HG03045 (cell line): ENCODE measurements at regions not wholly inside any gene's neighbourhood (a gene's known extent, or its start where the extent isn't known, plus 50 kb on each side); places are given as distances from the start of the nearest gene placed in this dataset.

Source experiments
- ATAC-seq: cut with Tn5 transposase; IDR thresholded peaks from one replicate; pipeline ENCODE4 v1.9.1; 2021; ENCODE audit warnings: mild to moderate bottlenecking, moderate library complexity; ENCODE audit not compliant: unreplicated experiment

DNA sequence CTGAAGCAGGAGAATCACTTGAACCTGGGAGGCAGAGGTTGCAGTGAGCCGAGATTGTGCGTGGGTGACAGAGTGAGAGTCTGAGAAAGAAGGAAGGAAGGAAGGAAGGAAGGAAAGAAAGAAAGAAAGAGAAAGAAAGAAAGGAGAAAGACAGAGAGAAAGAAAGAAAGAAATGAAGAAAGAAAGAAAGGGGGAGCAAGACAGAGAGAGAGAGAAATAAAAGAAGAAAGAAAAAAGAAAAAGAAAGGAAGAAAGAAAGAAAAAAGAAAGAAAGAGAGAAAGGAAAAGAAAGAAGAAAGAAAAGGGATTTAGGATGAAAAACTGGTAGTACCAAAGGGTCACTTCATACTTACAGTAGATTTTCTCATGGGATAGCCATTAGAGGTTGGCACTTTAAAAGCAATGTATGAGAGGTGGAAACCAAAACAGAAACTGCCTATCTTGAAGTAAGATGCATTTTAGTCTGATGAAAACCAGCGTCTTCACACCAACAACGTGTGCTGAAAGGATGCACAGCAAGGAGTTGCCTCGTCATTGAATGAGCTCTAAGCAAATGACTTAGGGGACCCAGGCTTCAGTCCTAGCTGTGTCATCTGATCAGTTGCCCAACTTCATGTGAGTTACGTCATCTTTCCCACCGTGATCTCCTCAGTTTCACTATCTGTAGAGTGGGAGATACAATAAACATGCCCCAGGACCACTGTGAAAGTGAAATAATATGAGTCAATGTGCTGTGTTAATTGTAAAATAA lies 133.9 kb upstream of the NEDD9 start:
- ATAC-seq, result peak; percentile 75

DNA sequence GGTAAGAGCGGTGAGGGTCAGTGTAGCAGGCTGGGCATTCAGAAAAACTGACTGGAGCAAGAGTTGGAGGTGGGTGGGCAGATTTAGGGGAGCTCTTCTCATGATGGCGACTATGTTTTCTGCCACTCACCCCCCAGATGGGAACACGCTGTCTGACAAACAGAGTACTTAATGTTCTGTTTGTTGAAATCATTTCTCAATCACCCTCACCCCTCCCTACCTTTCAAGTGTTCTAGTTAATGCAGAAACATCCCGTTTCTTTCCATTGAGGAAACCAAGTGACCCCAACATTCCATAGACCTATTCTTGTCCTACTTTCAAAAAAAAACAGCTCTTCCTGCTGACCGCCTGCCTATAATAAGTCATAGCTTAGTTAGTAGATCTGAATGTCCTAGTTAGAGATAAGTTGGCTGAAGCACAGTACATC lies 132.5 kb upstream of the NEDD9 start:
- ATAC-seq, result no peak

DNA sequence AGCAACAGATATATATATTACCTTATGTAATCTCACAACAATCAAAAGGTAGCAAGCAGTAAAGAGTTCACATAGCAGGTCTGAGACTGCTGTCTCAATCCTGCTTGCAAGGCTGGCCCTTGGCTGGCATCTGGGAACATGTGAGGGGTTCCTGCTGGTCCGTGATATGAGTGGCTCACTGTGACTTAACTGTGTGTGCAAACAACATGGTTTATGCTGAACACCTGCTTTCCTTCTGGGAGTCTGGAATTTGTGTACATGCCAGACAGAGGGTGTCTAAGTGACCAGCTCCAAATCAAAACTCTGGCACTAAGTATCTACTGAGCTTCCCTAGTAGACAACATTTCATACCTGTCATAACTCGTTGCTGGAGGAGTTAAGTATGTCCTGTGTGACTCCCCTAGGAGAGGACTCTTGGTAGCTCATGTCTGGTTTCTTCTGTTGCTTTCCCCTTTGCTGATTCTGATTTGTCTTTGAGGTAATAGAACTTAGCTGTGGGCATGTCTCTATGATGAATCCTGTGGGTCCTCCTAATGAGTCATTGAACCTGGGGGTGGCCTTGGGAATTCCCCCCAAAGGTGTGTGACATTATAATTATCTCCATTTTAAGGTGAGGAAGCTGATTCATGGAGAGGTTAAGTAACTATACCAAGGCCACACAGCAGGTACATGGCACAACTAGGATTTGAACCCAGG lies 131.6 kb upstream of the NEDD9 start:
- ATAC-seq, result peak; percentile 25

DNA sequence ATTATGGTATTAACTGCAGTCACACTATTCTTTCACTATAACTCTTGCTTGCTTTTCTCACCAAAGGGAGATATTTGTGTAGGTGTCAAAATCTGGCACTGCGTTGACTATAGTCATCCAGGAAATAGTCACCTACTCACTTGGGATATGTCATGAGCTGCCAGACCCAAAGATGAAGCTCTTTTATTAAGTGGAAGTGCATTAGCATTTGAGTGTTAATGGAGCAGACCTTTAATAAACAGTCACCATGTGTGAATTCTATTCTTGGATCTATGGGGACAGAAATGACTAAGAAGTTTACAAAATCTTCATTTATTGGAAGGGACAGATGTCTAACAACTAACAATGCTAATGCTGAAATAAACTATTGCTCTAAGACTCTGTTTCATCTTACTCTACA lies 130.1 kb upstream of the NEDD9 start:
- no peak for ATAC-seq

DNA sequence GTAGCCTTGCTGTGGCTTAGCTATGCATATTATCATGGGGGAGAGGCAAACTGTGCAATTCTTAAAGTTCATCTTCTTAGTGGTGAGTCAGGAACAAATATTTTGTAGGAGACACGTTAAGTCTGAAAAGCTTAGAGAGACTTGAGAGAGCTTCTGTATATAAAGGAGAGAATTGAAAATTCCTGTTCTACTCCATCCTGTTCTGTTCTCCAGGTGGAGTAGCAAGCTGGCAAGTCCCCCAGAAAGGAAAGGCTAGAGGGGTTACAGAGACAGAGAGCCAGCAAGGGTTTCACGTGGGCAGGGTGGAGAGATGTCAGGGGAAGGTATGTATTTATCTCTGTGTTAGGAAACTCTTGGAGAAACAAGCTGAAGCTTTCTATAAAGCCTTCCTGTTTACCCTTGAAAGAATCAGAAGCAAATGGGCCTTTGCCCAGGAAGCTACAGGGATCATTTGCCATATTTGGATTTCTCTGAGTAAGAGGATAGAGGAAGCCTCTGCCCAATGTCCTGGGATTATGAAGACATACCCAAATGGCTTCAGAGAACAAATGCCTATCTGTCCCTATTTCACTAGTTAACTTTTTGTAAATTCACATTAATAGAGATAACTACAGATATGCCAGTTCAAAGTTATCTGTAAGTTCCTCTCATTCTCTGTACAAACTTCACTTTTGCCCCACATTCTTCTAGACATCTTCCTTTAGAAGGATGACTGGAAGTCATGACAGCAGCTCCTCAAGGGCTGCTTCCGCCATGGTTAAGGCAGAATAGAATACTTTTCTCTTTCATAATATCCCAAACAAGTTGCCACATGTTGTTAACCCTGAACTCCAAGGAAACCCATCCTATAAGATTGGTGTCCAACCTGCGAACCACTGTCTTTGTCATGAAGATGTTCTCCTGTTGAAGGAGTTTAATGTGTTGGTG lies 126.7 kb upstream of the NEDD9 start:
- no peak for ATAC-seq

DNA sequence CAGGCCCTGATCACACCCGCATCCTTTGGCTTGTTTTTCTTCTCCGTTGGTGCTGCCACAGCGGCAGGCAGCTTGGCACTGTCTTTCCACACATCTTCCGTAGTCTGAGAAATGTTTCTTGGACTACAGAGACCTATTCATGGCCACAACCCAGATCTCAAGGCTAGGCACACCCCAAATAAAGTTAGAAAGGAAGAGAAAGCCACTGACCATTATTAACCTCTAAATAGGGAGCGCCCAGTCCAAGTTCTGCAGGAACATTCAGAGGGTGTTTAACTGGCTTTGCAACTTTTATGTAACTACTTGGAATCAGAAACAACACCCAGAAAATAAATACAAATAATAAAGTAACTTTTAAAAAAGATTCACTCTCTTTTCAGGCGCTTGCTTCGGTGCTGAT lies 124.8 kb upstream of the NEDD9 start:
- no peak for ATAC-seq

DNA sequence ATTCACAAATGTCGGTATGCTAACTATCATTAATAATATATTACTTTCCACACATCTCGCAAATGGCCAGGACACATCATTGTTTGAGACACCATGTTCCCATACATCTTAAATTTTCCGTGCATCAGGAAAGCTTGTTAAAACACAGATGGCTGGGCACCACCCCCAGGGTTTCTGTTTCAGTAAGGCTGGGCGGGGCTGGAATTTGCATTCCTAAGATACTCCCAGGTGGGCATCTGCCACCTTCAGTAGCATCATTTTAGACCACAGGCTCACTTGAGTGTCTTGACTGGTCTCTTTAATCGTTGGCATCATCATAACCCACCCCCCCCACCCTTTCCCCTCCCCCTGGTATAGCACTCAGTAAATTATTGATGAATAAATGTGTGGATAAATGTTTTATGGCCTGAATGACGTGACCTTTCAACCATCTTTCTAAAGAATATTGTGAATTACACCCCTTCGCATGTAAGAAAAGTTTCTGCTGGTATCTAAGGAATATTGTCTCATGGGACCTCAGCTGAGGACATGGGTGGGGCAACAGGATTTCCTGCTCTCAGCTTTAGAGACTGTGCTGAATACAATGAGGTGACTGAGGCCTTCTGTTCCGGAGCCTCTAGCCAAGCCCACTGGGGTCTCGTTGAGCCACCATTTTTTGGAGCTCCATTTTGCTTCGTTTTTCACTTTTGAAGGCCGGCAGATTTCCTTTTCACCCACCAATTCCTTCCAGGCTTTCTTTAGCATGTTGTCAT lies 124.1 kb upstream of the NEDD9 start:
- no peak for ATAC-seq

DNA sequence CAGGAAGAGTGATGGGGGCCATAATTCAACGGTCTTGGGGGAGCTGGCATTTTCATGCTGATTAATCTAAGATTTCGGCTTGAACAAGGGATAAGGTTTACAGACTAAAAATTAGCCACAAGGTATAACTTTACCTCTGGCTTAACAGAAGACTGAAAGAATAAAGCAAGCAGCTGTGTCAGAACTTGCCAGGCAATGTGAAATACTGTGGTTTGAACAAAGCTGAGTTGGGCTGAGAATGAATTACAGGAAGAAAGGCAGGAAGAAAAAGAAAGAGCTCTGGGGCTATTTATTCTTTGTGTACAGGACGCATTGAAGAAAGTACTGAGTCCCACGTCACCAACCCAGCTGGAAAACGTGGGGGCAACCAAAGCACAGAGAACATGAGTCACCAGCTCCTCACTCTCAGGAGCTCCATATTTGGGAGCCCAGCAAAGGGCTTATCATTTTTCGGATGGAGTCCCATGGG lies 121.5 kb upstream of the NEDD9 start:
- ATAC-seq, result no peak

DNA sequence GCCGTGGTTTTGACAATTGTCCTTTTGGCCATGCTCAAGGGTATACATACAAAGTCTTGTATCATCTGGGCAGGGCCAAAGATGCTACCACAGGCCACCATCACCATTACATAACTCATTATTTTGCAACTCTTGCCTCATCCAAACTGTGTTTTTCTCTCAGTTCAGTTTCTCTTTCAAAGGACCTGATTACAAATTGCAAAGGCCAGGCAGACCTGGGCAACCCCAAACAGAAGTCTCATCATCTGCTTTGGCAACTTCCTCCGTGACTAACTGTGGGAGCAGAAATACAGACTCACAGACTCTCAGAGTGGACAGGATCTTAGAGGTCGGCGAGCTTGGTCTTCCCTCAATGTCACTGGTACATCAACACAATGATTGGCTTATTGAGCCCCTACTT lies 117.8 kb upstream of the NEDD9 start:
- ATAC-seq, result no peak

DNA sequence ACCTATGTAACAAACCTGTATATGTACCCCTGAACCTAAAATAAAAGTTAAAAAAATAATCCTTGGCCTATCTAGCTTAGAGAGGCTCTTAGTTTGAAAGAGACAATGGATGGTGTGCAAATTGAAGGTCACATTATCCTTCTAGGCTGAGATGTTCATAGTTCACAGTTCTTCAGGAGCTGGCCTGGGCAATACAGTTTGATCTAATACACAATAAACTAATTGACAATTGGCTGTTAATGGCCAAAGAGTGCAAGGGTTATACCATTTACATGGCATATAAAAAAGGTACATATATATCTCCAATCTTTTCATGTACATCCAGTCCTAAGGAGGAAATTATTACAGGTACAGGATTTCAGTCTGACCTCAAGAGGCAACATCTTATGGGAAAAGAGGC lies 117.4 kb upstream of the NEDD9 start:
- ATAC-seq, result no peak

DNA sequence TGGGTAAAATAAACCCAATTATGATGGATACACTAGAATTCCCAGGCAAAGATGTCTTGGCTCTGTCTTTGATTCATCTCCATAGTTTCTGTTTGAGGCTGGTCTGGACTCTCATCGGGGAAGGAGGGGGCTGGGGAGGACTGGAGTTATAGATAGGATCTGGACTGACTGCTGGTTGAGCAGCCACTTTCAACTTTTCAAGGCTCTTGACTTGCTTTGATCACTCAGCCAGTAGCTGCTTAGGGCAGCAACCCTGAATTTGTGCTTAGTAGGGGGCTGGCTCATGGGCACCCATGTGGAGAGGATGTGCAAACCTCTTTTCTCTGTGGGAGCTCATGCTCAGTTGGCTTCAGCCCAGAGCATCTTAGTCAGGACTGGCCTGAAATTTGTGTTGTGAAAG lies 114.0 kb upstream of the NEDD9 start:
- no peak for ATAC-seq

DNA sequence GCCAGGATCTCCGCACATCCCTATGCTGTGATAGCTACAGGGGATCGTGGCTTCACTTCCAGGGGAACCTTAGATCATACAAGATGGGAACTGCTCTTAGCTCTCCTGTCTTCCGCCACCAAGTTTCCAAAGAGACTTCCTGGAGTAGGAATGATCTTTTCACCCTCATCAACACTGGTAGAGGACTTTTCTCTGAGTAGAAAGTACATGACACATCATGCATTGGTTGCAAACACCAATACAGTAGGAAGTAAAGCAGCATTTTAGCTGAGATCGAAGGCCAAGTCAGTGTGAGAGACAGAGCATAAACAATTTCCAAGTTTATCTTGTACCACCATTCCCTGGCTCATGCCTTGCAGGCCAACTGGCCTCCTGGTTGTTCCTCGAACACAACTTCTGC lies 113.1 kb upstream of the NEDD9 start:
- no peak for ATAC-seq

DNA sequence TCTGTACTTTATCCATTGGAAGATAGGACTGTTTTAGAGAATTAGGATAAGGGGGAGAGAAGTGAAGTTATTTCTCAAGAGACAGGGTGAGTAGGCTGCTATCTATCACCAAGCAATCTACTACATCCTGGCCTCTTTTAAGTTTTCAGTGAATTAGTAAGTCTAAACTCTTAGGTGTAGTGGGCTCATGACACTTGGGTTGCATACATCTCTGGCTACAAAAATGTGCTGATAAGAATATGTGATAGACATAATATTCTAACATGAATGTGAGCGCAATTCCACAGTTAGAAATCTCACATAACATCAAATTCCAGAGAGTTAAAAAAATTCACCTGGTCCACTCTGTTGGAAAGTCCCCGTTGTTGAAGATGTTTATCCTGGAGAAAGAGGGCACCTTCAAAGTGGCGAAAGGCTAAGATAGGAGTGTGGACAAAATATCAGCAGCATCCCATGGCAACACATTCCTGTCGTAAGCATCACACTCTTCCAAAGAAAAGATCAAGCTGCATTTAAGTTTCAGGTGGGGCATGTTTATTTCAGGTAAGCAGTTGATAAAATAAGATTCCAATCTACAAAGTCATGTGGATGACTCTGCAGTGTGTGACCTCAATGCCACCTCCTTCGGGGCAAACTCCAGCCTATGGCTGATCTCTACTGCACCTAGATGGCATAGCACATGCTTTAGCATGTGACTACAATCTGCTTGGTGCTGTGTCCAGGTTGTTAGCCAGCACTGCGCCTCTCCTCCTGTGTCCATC lies 111.7 kb upstream of the NEDD9 start:
- ATAC-seq, result no peak

DNA sequence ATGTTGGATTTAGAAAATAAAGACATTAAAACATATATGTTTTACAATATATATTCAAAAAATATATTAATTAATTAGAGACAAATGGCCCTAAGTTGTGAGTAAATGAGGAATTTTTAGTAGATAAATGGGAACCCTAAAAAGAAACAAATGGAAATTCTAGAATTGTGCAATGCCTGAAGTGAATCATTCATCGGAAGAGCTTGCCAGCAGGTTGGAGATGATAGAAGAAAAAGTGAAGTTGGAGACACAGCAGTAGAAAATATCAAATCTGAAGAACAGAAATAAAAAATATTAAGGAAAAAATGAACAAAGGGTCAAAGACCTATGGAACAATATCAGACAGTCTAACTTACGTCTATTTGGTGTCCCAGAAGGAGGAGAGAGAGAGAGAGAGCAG lies 109.4 kb upstream of the NEDD9 start:
- ATAC-seq, result no peak

DNA sequence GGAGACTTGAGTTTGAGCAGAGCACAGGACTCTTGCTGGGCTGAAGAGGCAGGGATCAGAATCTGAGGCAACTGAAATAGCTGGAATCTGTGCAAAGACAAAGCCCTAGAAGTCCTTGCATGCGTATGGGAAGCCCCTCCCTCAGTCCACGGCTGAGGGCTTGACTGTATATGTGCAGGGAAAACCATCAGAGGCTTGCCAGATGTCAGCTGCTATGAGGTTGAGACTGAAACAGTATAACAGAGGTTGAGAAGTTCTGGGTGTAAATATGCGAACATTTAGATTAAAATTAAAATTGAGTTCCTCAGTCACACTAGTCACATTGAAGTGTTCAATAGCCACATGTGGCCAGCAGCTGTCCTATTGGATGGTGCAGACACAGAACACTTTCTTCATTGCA lies 108.8 kb upstream of the NEDD9 start:
- no peak for ATAC-seq

DNA sequence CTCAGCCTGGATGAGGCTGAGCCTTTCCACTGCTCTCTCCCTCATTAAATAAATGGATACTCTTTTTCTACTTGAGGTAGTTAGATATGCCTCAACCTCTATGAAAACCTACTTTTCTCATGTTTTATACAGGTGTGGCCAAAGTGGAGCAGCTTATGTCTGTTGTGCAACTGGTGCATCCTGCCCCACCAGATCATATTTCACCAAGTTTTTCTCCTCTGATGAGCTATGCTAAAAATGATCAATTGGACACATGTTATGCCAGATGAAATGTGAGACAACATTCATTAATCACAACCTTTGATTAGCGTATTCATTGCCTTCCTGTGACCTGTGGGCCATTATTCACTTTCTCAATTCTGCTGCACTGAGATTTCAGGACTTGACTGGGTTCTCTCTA lies 106.9 kb upstream of the NEDD9 start:
- ATAC-seq, result no peak

DNA sequence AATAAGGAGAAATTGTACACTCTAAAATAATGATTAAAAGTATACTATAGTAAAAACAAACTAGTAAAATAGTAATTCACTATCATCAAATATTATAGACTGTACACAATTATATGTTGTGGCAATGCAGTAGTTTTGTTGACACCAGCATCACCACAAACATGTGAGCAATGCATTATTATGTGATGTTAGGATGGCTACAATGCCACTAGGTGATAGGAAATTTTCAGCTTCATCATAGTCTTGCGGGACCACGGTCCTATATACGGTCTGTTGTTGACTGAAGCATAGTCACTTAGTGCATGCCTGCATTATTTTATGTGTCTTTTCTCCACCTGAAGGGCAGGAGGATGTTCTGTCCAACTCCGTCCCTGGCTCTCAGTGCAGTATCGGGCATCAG lies 104.8 kb upstream of the NEDD9 start:
- no peak for ATAC-seq

DNA sequence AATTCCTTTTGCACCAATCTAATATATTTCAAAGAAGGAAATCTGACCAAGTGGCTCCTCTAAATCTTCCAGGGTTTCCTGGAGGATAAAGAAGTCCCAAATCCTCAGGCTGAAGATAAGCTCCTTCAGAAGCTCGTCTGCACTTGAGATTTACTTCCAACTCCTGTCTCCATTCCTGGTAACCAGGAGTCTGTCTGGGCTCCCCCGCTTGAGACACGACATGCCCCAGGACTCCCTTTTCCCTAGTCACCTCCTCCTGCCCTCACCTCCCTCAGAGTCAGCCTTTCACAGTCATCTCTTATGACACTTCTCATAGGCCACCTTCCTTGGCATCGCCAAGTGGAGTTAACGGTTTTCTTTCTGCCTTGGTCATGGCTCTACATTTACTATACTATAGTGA lies 103.4 kb upstream of the NEDD9 start:
- ATAC-seq, result no peak

DNA sequence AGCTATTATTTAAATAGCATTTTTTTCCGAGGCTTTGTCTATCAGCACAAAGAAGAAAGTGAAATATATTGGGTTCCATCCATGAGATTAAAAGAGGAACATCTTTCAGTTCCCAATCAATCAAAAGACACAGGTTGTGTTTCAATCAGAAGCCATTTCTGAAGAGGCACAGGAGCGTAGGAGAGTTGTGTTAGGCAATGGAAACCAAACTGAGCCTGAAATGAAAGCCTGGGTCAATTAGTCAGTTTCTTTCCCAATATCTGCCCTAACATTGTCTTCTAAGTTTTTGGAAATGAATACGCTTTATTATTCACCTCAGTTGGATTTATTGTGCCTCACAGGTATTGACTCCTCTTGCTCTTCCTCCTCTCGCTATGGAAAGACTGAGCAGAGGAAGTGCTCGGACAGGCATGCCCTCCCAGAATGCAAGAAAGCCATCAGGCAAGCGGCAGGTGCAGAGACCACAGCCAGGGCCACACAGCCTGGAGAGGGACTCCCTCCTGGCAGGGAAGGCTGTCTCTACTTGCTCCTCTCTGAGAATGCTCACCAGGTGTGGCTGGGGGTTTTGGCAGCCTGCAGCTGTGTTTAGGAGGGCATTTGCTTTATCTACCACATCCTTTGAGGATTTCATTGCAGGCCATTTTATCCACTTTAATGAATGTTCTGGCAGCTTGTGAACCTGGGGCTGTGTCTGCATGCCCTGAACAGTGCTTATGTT lies 100.8 kb upstream of the NEDD9 start:
- peak; percentile 48 for ATAC-seq
